ENCODE measurements at regions not wholly inside any gene's neighbourhood (a gene's known extent, or its start where the extent isn't known, plus 50 kb on each side); places are given as distances from the start of the nearest gene placed in this dataset.
"Not testable (repeated sequence)": the region's sequence is repeated elsewhere in the genome, so short reads cannot be mapped to it uniquely, and the experiment has no call there.

DNA sequence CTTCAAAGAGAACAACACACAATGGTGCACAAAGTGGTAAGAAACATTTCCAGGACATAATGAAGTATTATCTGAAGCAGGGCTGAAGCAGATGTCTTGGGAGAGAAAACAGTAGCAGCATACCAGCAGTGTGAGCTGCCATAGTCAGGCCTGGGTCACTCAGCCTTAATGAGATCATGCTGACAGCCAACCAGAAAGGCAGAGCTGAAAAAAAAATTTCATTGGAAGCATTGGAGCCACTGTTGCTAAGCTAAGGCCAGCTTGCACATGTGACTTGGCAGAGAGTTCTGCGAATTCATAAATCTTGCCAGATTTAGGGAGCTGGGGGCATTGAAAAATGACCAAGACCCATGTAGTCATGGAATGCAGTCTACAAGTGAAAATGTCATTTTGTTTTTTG, 444.0 kb upstream of the PITX2 start:
- ChIA-PET CTCF (no interaction called here), POLR2A (no interaction called here)
- Histone ChIP-seq H3K27me3 (ENCODE audit: control insufficient read depth, insufficient read depth, low read length) (no peaks in the 10 kb centered on the region), H3K36me3 (ENCODE audit: control insufficient read depth, insufficient read depth, low read length) (no peaks in the 10 kb centered on the region), H3K4me3 (ENCODE audit: low read depth, low read length) (no peak overlapping the region)
- no peak for DNase-seq (ENCODE audit: low read depth)
- TF ChIP-seq, protein P1, sequence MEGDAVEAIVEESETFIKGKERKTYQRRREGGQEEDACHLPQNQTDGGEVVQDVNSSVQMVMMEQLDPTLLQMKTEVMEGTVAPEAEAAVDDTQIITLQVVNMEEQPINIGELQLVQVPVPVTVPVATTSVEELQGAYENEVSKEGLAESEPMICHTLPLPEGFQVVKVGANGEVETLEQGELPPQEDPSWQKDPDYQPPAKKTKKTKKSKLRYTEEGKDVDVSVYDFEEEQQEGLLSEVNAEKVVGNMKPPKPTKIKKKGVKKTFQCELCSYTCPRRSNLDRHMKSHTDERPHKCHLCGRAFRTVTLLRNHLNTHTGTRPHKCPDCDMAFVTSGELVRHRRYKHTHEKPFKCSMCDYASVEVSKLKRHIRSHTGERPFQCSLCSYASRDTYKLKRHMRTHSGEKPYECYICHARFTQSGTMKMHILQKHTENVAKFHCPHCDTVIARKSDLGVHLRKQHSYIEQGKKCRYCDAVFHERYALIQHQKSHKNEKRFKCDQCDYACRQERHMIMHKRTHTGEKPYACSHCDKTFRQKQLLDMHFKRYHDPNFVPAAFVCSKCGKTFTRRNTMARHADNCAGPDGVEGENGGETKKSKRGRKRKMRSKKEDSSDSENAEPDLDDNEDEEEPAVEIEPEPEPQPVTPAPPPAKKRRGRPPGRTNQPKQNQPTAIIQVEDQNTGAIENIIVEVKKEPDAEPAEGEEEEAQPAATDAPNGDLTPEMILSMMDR (IDR thresholded peaks at IDR 0.05; ENCODE audit: insufficient read depth, low read depth, low read length): no peak

DNA sequence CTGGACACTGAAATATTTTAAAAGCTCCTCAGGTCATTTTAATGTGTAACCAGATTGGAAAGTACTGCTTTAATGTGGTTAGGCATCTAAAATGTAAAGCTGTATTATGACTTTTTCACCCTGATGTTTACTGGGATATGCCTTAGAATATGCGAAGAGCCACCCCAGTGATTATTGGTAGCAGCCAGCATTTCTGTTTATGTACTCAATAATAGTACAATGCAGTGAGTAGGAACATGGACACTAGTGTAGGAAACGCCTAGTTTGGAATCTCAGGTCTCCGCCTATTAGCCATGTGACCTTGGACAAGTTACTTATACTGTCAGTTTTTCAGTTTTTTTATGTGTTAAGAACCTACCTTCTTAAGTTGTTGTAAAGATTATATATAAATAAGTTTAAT, 446.0 kb upstream of the PITX2 start:
- POLR2A ChIA-PET: no interaction called here
- Histone ChIP-seq H3K4me3 (ENCODE audit: low read depth, low read length) (no peak overlapping the region), H3K36me3 (ENCODE audit: control insufficient read depth, insufficient read depth, low read length) (no peaks in the 10 kb centered on the region), H3K27me3 (ENCODE audit: control insufficient read depth, insufficient read depth, low read length) (no peaks in the 10 kb centered on the region)
- no peak for DNase-seq (ENCODE audit: low read depth)
- CTCF ChIA-PET: no interaction called here
- TF ChIP-seq, protein P1 (IDR thresholded peaks at IDR 0.05; ENCODE audit: insufficient read depth, low read depth, low read length): no peak

DNA sequence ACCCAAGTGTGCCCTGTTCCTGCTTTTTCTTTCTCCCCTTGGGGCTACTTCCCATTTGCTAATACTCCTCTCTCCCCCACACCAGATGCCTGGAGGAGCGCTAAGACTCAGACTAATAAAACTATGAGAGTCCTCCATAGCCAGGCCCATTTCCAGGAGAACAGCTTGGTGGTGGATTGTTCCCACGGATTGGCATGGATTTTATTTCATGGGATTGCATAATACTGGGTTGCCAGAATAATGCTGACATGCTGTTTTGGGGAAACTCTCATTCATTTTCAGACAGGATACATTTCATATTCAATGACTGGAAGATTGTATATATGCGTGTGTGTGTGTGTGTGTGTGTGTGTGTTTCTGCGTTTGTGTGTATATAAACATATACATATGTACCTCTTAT, 447.5 kb upstream of the PITX2 start:
- TF ChIP-seq, protein P1 (IDR thresholded peaks at IDR 0.05; ENCODE audit: insufficient read depth, low read depth, low read length): no peak
- H3K36me3 ChIP-seq (ENCODE audit: control insufficient read depth, insufficient read depth, low read length): no peaks in the 10 kb centered on the region
- POLR2A ChIA-PET: no interaction called here
- CTCF ChIA-PET: no interaction called here
- no peaks in the 10 kb centered on the region for H3K27me3 ChIP-seq (ENCODE audit: control insufficient read depth, insufficient read depth, low read length)
- no peak for DNase-seq (ENCODE audit: low read depth)
- no peak overlapping the region for H3K4me3 ChIP-seq (ENCODE audit: low read depth, low read length)

DNA sequence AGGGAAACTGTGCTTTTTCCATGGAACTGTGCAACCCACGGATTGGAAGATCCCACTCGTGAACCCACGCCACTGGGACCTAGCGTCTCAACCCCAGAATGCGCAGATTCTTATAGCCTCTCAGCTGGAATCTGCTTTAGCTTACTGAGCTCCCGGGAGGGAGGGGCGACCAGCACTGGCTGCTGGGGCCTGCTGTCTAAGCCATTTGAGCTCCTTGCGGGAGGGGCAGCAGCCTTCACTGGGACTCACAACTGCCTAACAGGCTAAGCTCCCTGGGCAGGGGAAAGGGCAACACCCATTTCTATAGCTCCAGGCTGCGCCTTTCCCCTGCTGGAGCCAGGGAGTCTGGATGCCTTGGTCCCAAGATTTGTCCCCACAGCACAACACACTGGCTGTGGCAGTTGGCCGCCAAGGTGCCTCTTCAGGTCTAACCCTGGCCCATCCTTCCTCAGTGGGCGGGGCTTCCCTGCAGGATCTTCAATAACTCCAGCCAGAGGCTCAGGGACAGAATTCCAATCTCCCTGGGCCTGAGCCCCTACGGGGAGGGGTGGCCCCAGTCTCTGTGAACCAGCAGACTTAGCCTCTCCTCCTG, 451.7 kb upstream of the PITX2 start:
- CTCF ChIA-PET: no interaction called here
- DNase-seq (ENCODE audit: low read depth): no peak
- TF ChIP-seq, protein P1 (IDR thresholded peaks at IDR 0.05; ENCODE audit: insufficient read depth, low read depth, low read length): no peak
- H3K27me3 ChIP-seq (ENCODE audit: control insufficient read depth, insufficient read depth, low read length): no peaks in the 10 kb centered on the region
- no peak overlapping the region for H3K4me3 ChIP-seq (ENCODE audit: low read depth, low read length)
- H3K36me3 ChIP-seq (ENCODE audit: control insufficient read depth, insufficient read depth, low read length): no peaks in the 10 kb centered on the region
- POLR2A ChIA-PET: no interaction called here

DNA sequence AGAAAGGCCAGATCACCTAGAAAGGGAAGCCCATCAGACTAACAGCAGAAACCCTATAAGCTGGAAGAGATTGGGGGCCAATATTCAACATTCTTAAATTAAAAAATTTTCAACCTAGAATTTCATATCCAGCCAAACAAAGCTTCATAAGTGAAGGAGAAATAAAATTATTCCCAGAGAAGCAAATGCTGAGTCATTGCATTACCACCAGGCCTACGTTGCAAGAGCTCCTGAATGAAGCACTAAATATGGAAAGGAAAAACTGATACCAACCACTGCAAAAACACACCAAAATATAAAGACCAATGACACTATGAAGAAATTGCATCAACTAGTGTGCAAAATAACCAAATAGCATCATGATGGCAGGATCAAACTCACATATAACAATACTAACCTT, 453.4 kb upstream of the PITX2 start:
- POLR2A ChIA-PET; H3K27me3 ChIP-seq (ENCODE audit: control insufficient read depth, insufficient read depth, low read length); DNase-seq (ENCODE audit: low read depth); H3K36me3 ChIP-seq (ENCODE audit: control insufficient read depth, insufficient read depth, low read length); CTCF ChIA-PET; H3K4me3 ChIP-seq (ENCODE audit: low read depth, low read length): not testable (repeated sequence)

DNA sequence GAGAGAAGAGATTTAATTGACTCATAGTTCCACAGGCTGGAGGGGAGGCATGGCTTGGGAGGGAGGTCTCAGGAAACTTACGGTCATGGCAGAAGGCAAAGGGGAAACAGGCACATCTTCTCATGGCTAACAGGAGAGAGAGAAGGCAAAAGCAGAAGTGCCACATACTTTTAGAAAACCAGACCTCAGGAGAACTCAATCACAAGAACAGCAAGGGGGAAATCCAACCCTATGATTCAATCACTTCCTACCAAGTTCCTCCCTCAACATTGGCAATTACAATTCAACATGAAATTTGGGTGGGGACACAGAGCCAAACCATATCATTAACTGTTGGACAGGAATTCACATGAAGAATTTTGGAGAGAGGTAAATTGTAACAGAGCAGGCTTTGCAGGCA, 485.3 kb upstream of the PITX2 start:
- ChIA-PET CTCF (no interaction called here), POLR2A (no interaction called here)
- Histone ChIP-seq H3K4me3 (ENCODE audit: low read depth, low read length) (no peak overlapping the region), H3K27me3 (ENCODE audit: control insufficient read depth, insufficient read depth, low read length) (no peaks in the 10 kb centered on the region), H3K36me3 (ENCODE audit: control insufficient read depth, insufficient read depth, low read length) (no peaks in the 10 kb centered on the region)
- DNase-seq (ENCODE audit: low read depth): no peak
- TF ChIP-seq, protein P1 (IDR thresholded peaks at IDR 0.05; ENCODE audit: insufficient read depth, low read depth, low read length): no peak
